Stimulated activated CD8-positive, alpha-beta memory T cell treated with anti-CD3 and anti-CD28 coated beads, Interleukin-2, amount 100 ng/mL, for 48 hours (primary cell): ENCODE measurements at regions not wholly inside any gene's neighbourhood (a gene's known extent, or its start where the extent isn't known, plus 50 kb on each side); places are given as distances from the start of the nearest gene placed in this dataset.
"Not testable (repeated sequence)": the region's sequence is repeated elsewhere in the genome, so short reads cannot be mapped to it uniquely, and the experiment has no call there.

Experiments used
- DNase-seq, 2 donors: peaks; one replicate each; pipeline ENCODE4 v3.0.0-alpha.2; 2020; ENCODE audit warnings: low read depth in 2 of 2

- DNase-seq = not testable (repeated sequence)
Measured at GRCh38 chr10:45250694-45251075, 64.7 kb downstream of the OR13A1 start.
